ENCODE measurements at regions not wholly inside any gene's neighbourhood (a gene's known extent, or its start where the extent isn't known, plus 50 kb on each side); places are given as distances from the start of the nearest gene placed in this dataset.
"Not testable (repeated sequence)": the region's sequence is repeated elsewhere in the genome, so short reads cannot be mapped to it uniquely, and the experiment has no call there.

- POLR2A ChIA-PET: no interaction called here
- CTCF ChIA-PET: no interaction called here
- TF ChIP-seq FOXK2 (IDR thresholded peaks at IDR 0.05) (no peak), NFRKB (IDR thresholded peaks at IDR 0.05) (no peak), PKNOX1 (IDR thresholded peaks at IDR 0.05) (no peak), BHLHE40 (IDR thresholded peaks at IDR 0.05; ENCODE audit: borderline replicate concordance) (no peak), FOXA1 (IDR thresholded peaks at IDR 0.05) (no peak), HDGF (IDR thresholded peaks at IDR 0.05; ENCODE audit: borderline replicate concordance) (no peak), SP1 (IDR thresholded peaks at IDR 0.05) (no peak), SUZ12 (IDR thresholded peaks at IDR 0.05) (no peak), FOXM1 (IDR thresholded peaks at IDR 0.05; ENCODE audit: borderline replicate concordance) (no peak), L3MBTL2 (conservative IDR thresholded peaks at IDR 0.05) (no peak)
- DNase-seq (ENCODE audit: extremely low spot score): no peak
These were observed 231.0 kb downstream of the RAB11FIP4 start for GRCh38 chr17:31622500-31622899.

GRCh38 chr17:31621566-31621965 is 230.1 kb downstream of the RAB11FIP4 start:
- TF ChIP-seq L3MBTL2 (conservative IDR thresholded peaks at IDR 0.05): no peak
- no peak for TF ChIP-seq ARNT (IDR thresholded peaks at IDR 0.05)
- no peak for TF ChIP-seq FOXK2 (IDR thresholded peaks at IDR 0.05)
- TF ChIP-seq PKNOX1 (IDR thresholded peaks at IDR 0.05): no peak
- TF ChIP-seq NFRKB (IDR thresholded peaks at IDR 0.05): no peak
- TF ChIP-seq LEF1 (IDR thresholded peaks at IDR 0.05; ENCODE audit: borderline replicate concordance): no peak
- no peak for TF ChIP-seq ZNF384 (IDR thresholded peaks at IDR 0.05)
- no peak for TF ChIP-seq BHLHE40 (IDR thresholded peaks at IDR 0.05; ENCODE audit: borderline replicate concordance)
- TF ChIP-seq FOXM1 (IDR thresholded peaks at IDR 0.05; ENCODE audit: borderline replicate concordance): no peak
- no peak for TF ChIP-seq SUZ12 (IDR thresholded peaks at IDR 0.05)
- ChIA-PET CTCF (no interaction called here), POLR2A (no interaction called here)
- no peak for DNase-seq (ENCODE audit: extremely low spot score)

- DNase-seq (ENCODE audit: extremely low spot score); CTCF ChIA-PET; POLR2A ChIA-PET: not testable (repeated sequence)
These were observed 219.6 kb downstream of the RAB11FIP4 start for GRCh38 chr17:31611053-31611452.

GRCh38 chr17:31609996-31610910 is 218.8 kb downstream of the RAB11FIP4 start:
- ChIA-PET CTCF (no interaction called here), POLR2A (no interaction called here)
- TF ChIP-seq SUZ12 (IDR thresholded peaks at IDR 0.05) (no peak), LEF1 (IDR thresholded peaks at IDR 0.05; ENCODE audit: borderline replicate concordance) (no peak), FOXA1 (IDR thresholded peaks at IDR 0.05) (no peak), NFRKB (IDR thresholded peaks at IDR 0.05) (no peak), ARNT (IDR thresholded peaks at IDR 0.05) (no peak), L3MBTL2 (conservative IDR thresholded peaks at IDR 0.05) (no peak), BHLHE40 (IDR thresholded peaks at IDR 0.05; ENCODE audit: borderline replicate concordance) (no peak), HDGF (IDR thresholded peaks at IDR 0.05; ENCODE audit: borderline replicate concordance) (no peak), FOXK2 (IDR thresholded peaks at IDR 0.05) (no peak), ELF4 (IDR thresholded peaks at IDR 0.05) (no peak), FOXM1 (IDR thresholded peaks at IDR 0.05; ENCODE audit: borderline replicate concordance) (no peak), PKNOX1 (IDR thresholded peaks at IDR 0.05) (no peak), SP1 (IDR thresholded peaks at IDR 0.05) (no peak)
- no peak for DNase-seq (ENCODE audit: extremely low spot score)

GRCh38 chr17:31609331-31609730 is 217.9 kb downstream of the RAB11FIP4 start:
- CTCF ChIA-PET: no interaction called here
- no peak for DNase-seq (ENCODE audit: extremely low spot score)
- no peak for TF ChIP-seq CTBP1 (IDR thresholded peaks at IDR 0.05; ENCODE audit: borderline replicate concordance)
- no peak for TF ChIP-seq ELF4 (IDR thresholded peaks at IDR 0.05)
- no peak for TF ChIP-seq SUZ12 (IDR thresholded peaks at IDR 0.05)
- no peak for TF ChIP-seq BHLHE40 (IDR thresholded peaks at IDR 0.05; ENCODE audit: borderline replicate concordance)
- no peak for TF ChIP-seq FOXM1 (IDR thresholded peaks at IDR 0.05; ENCODE audit: borderline replicate concordance)
- no peak for TF ChIP-seq HDGF (IDR thresholded peaks at IDR 0.05; ENCODE audit: borderline replicate concordance)
- TF ChIP-seq FOXA1 (IDR thresholded peaks at IDR 0.05): no peak
- TF ChIP-seq LEF1 (IDR thresholded peaks at IDR 0.05; ENCODE audit: borderline replicate concordance): no peak
- POLR2A ChIA-PET: no interaction called here

GRCh38 chr17:31608659-31609254 is 217.3 kb downstream of the RAB11FIP4 start:
- DNase-seq (ENCODE audit: extremely low spot score): no peak
- ChIA-PET CTCF (interaction anchor here (0.7 kb wide), 1 partner anchor 55 kb away, joined by 3 read pairs; no protein-coding TSS in a partner anchor), POLR2A (no interaction called here)
- TF ChIP-seq NFRKB (IDR thresholded peaks at IDR 0.05) (no peak), LEF1 (IDR thresholded peaks at IDR 0.05; ENCODE audit: borderline replicate concordance) (no peak), CTBP1 (IDR thresholded peaks at IDR 0.05; ENCODE audit: borderline replicate concordance) (no peak), FOXA1 (IDR thresholded peaks at IDR 0.05) (no peak), ELF4 (IDR thresholded peaks at IDR 0.05) (no peak), FOXM1 (IDR thresholded peaks at IDR 0.05; ENCODE audit: borderline replicate concordance) (no peak), TARDBP (IDR thresholded peaks at IDR 0.05) (no peak), ZNF384 (IDR thresholded peaks at IDR 0.05) (no peak), FOXK2 (IDR thresholded peaks at IDR 0.05) (no peak), L3MBTL2 (conservative IDR thresholded peaks at IDR 0.05) (no peak), ARNT (IDR thresholded peaks at IDR 0.05) (no peak), HDGF (IDR thresholded peaks at IDR 0.05; ENCODE audit: borderline replicate concordance) (no peak), SP1 (IDR thresholded peaks at IDR 0.05) (no peak), SUZ12 (IDR thresholded peaks at IDR 0.05) (no peak), BHLHE40 (IDR thresholded peaks at IDR 0.05; ENCODE audit: borderline replicate concordance) (no peak)

Data from HEK293T (cell line).